ENCODE measurements at regions not wholly inside any gene's neighbourhood (a gene's known extent, or its start where the extent isn't known, plus 50 kb on each side); places are given as distances from the start of the nearest gene placed in this dataset.

DNA sequence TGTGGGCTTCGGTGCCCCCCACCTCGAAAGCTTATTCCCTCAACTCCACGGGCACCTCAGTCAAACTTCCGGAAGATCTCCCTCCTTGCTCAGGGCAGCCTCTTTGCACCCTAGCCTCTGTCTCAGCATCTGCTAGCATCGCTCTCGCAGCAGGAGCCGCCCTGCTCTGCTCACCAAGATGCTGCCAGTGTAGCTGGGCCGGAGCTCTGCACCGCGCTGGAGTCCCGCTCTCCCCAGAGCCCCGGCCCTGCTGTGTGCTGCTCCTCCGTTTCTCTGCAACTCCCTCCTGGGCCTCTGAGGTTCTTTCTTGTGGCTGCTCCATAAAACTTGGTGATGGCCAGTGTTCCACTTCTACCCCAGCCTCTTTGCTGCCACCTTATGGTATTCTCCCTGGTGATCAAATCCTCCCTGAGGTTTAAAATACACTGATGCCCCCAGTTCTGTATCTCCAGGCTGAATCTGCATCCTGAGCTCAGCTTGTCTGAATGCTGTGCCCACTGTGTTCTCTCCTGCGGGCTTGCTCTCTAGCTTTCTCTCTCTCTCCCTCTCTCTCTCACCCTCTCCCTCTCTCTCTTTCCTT, 198.0 kb downstream of the UQCRFS1 start:
- peak in 2 of 8 experiments; percentile 24 to 33 for ATAC-seq (replicated peaks in 6 of 8)
- 33 to 79% (median 62%) methylated on average over 1 to 12 of the region's 14 CpGs; no CpG with 5 or more reads in 2 of the 10 experiments for WGBS, 10 experiments
- in situ Hi-C loops (cut with MboI; ENCODE audit: low pct_unique_long_range_greater_than_20kb in 2 of 9, low sequenced_read_pairs in 9 of 9, unreplicated experiment in 9 of 9), result no loop called here

DNA sequence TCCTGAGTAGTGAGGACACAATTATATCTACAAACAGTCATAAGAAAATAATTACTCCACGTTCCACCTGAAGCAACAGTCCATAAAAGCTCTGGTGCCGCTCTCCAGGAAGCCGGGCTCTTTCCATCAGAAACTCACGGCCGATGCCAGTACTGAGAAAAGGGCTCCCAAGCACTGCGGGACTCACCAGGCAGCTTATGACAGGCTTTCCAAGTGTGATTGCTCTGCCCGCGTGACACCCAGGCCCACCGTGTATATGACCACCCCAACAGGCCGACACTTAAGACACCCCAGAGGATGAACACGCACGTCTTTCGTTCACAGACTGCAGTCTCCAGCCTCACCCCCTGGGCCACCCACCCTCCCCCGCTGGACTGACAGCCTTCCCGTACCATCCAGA, 199.0 kb downstream of the UQCRFS1 start:
- in situ Hi-C loops (cut with MboI; ENCODE audit: low pct_unique_long_range_greater_than_20kb in 2 of 9, low sequenced_read_pairs in 9 of 9, unreplicated experiment in 9 of 9), result no loop called here
- Histone ChIP-seq H3K27ac (no peak overlapping the region), H3K4me1 (replicated peaks in 1 of 2) (peaks cover 0 to 9% of the 10 kb centered on the region in 2 donors), H3K4me3 (no peak overlapping the region)
- ATAC-seq (replicated peaks in 6 of 8), result no peak
- WGBS, 10 experiments, result 0 to 90% (median 53%) methylated on average over 1 to 6 of the region's 15 CpGs; no CpG with 5 or more reads in 4 of the 10 experiments

More for the DNA sequence above, 198.0 kb downstream of the UQCRFS1 start:
- no peak overlapping the region for H3K4me3 ChIP-seq
- H3K27ac ChIP-seq, result no peak overlapping the region
- peaks cover 3 to 9% of the 10 kb centered on the region in 2 donors for H3K4me1 ChIP-seq (replicated peaks in 1 of 2)

DNA sequence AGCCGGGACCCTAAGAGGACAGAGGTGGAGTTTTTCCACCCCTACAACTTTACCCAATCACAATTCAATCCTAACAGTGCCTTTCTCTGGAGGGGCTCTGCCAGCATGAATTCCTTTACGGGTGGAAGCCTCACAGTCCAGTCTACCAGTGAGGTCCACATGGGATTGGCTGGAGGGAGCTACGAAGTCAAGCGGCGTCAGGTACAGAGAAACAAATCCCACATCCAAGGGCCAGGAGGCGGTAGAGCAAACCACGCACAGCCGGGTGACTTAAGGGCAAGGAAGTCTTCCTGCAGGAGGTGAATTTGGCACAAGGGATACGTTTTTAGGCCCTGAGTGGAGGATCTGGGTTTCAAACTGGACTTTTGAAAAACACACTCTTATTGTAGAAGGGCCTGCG, 199.6 kb downstream of the UQCRFS1 start:
- Histone ChIP-seq H3K4me1 (replicated peaks in 1 of 2) (peaks cover 0 to 9% of the 10 kb centered on the region in 2 donors), H3K4me3 (no peak overlapping the region), H3K27ac (no peak overlapping the region)
- WGBS, 10 experiments, result 17 to 100% (median 86%) methylated on average over 1 to 5 of the region's 10 CpGs; no CpG with 5 or more reads in 2 of the 10 experiments
- in situ Hi-C loops (cut with MboI; ENCODE audit: low pct_unique_long_range_greater_than_20kb in 2 of 9, low sequenced_read_pairs in 9 of 9, unreplicated experiment in 9 of 9), result no loop called here
- ATAC-seq (replicated peaks in 6 of 8), result no peak

DNA sequence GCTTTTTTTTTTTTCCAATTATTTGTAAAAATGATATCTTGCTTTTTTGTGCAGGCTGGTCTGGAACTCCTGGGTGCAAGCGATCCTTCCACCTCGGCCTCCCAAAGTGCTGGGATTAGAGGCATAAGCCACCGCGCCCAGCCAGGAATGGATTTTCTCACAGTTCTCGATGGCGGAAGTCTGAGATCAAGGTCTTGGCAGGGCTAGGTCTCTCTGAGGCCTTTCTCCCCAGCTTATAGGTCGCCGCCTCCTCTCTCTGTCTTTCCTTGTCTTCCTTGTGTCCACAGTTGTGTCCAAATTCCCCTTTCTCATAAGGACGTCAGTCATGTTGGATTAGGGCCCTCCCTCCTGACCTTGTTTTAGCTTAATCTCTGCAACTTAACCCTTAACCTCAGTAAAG, 200.5 kb downstream of the UQCRFS1 start:
- 50 to 86% (median 78%) methylated on average over 2 to 9 of the region's 9 CpGs; no CpG with 5 or more reads in 2 of the 10 experiments for WGBS, 10 experiments
- Histone ChIP-seq H3K4me3 (no peak overlapping the region), H3K27ac (no peak overlapping the region), H3K4me1 (replicated peaks in 1 of 2) (peaks cover 0 to 9% of the 10 kb centered on the region in 2 donors)
- no peak for ATAC-seq (replicated peaks in 6 of 8)
- in situ Hi-C loops (cut with MboI; ENCODE audit: low pct_unique_long_range_greater_than_20kb in 2 of 9, low sequenced_read_pairs in 9 of 9, unreplicated experiment in 9 of 9), result no loop called here

DNA sequence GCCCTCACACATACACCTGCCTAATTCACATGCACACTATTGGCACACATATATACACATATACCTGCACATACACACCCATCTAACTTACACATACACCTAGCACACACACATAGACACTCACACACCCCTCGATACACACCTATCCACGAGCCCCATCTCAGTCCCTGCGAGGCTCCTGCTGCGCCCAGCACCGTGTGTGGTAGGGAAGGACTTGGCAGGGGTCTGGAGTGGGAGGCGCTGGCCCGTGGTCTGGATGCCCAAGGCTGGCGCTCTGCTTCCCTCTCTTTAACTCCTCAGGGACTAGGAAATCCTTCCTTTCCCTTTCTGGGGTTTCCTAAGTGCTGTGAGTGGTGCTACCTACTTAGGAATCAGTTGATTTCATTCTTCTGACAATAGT, 202.7 kb downstream of the UQCRFS1 start:
- WGBS, 10 experiments, result 73 to 100% (median 88%) methylated on average over 1 to 4 of the region's 8 CpGs; no CpG with 5 or more reads in 7 of the 10 experiments
- in situ Hi-C loops (cut with MboI; ENCODE audit: low pct_unique_long_range_greater_than_20kb in 2 of 9, low sequenced_read_pairs in 9 of 9, unreplicated experiment in 9 of 9), result no loop called here
- peaks cover 0 to 9% of the 10 kb centered on the region in 2 donors for H3K4me1 ChIP-seq (replicated peaks in 1 of 2)
- no peak overlapping the region for H3K4me3 ChIP-seq
- no peak for ATAC-seq (replicated peaks in 6 of 8)
- no peak overlapping the region for H3K27ac ChIP-seq

DNA sequence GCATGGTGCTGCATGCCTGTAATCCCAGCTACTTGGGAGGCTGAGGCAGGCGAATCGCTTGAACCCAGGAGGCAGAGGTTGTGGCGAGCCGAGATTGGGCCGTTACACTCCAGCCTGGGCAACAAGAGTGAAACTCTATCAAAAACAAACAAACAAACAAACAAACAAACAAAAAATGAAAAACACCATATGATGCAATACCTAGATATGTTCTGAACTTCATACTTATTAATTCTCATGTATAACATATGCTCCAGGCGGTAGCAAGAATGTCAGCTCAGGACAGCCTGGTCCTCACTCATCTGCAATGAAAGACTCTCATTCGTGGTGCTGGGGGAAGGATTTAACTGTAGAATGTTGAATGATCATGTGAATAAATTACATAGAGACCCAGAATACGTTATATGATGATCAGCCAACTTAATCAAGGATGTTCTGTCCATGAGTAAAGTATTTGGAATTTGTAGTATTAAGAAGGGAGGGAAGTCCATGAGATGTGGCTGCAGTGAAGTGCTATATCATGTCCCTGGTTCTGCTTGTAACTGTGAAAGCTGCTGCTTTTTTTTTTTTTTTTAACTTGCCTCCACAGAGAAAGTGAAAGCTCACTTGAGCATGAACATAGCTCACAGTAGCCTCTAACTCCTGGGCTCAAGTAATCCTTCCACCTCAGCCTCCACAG, 206.8 kb downstream of the UQCRFS1 start:
- Histone ChIP-seq H3K27ac (no peak overlapping the region), H3K4me3 (no peak overlapping the region), H3K4me1 (replicated peaks in 1 of 2) (peaks cover 13 to 16% of the 10 kb centered on the region in 2 donors)
- in situ Hi-C loops (cut with MboI; ENCODE audit: low pct_unique_long_range_greater_than_20kb in 2 of 9, low sequenced_read_pairs in 9 of 9, unreplicated experiment in 9 of 9), result no loop called here
- no peak for ATAC-seq (replicated peaks in 6 of 8)
- 14 to 91% (median 70%) methylated on average over 1 to 8 of the region's 8 CpGs; no CpG with 5 or more reads in 4 of the 10 experiments for WGBS, 10 experiments

DNA sequence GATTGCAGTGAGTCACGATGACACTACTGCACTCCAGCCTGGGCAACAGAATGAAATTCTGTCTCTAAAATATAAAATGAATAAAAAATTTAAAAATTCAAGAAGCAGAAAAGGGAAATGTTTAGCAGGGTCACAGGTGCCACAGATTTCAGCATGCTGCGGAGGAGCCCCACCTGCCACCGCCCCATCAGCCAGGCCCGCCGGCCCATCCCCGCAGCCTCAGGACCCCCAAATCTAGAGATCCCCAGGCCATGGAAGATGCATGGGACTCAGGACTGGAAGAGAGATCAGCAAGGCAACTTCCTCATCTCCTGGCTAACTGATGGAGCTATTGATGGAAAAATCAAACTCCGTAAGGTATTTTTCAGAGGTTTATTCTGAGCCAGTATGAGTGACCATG, 208.2 kb downstream of the UQCRFS1 start:
- no peak overlapping the region for H3K4me3 ChIP-seq
- H3K4me1 ChIP-seq (replicated peaks in 1 of 2), result peaks cover 13 to 16% of the 10 kb centered on the region in 2 donors
- no peak for ATAC-seq (replicated peaks in 6 of 8)
- in situ Hi-C loops (cut with MboI; ENCODE audit: low pct_unique_long_range_greater_than_20kb in 2 of 9, low sequenced_read_pairs in 9 of 9, unreplicated experiment in 9 of 9), result no loop called here
- no peak overlapping the region for H3K27ac ChIP-seq
- WGBS, 10 experiments, result 20 to 100% (median 96%) methylated on average over 1 to 4 of the region's 7 CpGs; no CpG with 5 or more reads in 2 of the 10 experiments

DNA sequence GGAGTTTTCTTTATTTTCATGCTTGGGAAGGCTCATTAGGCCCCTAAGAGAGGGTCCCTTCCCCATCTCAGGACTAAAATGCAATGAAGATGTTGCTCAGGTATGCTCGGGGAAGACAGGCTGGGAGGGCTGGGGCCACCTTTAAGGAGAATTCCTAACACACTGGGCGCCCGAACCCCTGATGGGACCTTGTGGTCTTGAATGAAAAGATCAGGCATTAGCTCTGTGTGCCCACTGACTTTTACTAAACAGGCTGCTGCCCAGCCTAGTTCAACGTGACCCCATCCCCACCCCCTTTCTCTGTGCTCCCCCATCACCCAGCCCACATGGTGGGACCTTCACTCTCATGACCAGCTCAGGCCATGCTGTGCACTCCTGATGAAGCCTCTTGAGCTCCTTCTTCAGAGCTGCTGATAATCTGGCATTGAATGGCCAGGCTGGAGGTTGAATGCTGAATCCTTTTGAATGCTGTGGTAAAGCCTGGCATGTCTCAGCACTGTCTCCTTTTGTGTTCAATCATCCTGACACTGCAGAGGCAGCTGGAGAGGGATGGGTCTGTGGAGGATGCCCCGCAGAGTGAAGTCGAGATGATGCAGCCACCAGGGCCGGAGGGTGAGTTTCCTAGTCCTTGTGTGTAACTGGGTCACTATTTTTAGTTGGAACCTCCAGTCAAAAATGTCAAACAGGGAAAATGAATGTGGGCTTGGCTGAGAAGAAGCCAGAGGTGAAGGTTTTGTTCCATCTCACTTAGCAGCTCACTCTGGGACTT, 209.1 kb downstream of the UQCRFS1 start:
- WGBS, 10 experiments, result 39 to 100% (median 54%) methylated on average over 1 to 3 of the region's 7 CpGs; no CpG with 5 or more reads in 6 of the 10 experiments
- in situ Hi-C loops (cut with MboI; ENCODE audit: low pct_unique_long_range_greater_than_20kb in 2 of 9, low sequenced_read_pairs in 9 of 9, unreplicated experiment in 9 of 9), result no loop called here
- H3K4me3 ChIP-seq, result no peak overlapping the region
- peak in 5 of 8 experiments; percentile 58 to 80 (median 72) for ATAC-seq (replicated peaks in 6 of 8)
- H3K4me1 ChIP-seq (replicated peaks in 1 of 2), result peaks cover 19 to 21% of the 10 kb centered on the region in 2 donors
- no peak overlapping the region for H3K27ac ChIP-seq

DNA sequence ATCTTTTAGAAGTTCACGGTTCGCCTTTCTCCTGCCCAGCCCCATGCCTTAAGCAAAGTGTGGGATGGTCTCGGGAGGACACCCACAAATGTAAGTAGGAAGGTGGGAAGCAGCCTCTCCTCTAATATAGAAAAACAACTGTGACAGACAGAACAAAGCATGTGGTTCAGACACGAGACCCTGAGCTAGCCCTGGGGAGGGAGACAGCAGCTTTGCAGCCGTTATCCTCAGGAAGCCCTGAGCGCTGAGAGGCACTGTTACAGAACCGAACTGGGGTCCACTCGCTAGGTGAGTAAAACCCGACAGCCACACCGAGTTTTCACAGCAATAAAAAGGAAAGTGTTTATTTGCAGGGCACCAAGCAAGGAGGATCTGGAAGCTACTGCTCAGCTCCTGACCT, 210.6 kb downstream of the UQCRFS1 start:
- no peak overlapping the region for H3K4me3 ChIP-seq
- 10 to 89% (median 78%) methylated on average over 3 to 8 of the region's 10 CpGs; no CpG with 5 or more reads in 3 of the 10 experiments for WGBS, 10 experiments
- in situ Hi-C loops (cut with MboI; ENCODE audit: low pct_unique_long_range_greater_than_20kb in 2 of 9, low sequenced_read_pairs in 9 of 9, unreplicated experiment in 9 of 9), result no loop called here
- no peak overlapping the region for H3K27ac ChIP-seq
- peaks cover 19 to 21% of the 10 kb centered on the region in 2 donors for H3K4me1 ChIP-seq (replicated peaks in 1 of 2)
- ATAC-seq (replicated peaks in 6 of 8), result peak in 4 of 8 experiments; percentile 14 to 38 (median 31)

DNA sequence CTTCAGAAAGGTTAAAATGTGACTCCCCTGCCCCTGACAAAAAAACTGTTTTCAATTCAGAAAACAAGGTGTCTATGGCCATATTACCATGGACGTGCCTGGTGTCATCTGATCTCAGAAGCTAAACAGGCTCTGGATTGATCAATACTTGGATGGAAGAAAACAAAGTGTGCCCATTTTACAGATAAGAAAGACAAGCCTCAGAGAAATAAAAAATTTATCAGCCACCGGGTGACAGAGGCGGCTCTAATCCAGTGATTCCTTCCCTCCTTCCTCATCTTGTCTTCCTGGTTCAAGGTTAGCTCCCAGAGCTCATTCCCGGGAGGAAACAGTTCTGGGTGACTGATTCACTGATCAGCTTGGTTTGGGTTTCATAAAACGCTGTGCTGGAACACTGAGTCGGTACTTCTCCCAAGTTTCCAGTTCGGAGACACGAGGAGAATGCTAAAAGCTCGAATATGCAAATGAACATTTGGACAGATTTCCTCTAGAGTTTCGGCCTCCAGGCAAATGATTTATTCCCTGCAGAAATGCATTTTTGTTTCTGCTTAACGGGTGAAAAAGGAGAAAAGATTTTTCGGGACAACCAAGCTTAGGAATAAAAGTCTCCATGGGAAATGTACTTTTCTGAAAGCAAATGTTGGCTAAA, 211.2 kb downstream of the UQCRFS1 start:
- H3K4me1 ChIP-seq (replicated peaks in 1 of 2), result peaks cover 19 to 21% of the 10 kb centered on the region in 2 donors
- no peak overlapping the region for H3K27ac ChIP-seq
- 7 to 76% (median 48%) methylated on average over 3 to 12 of the region's 12 CpGs; no CpG with 5 or more reads in 1 of the 10 experiments for WGBS, 10 experiments
- peak in 2 of 8 experiments; percentile 76 to 79 for ATAC-seq (replicated peaks in 6 of 8)
- H3K4me3 ChIP-seq, result no peak overlapping the region
- in situ Hi-C loops (cut with MboI; ENCODE audit: low pct_unique_long_range_greater_than_20kb in 2 of 9, low sequenced_read_pairs in 9 of 9, unreplicated experiment in 9 of 9), result no loop called here

DNA sequence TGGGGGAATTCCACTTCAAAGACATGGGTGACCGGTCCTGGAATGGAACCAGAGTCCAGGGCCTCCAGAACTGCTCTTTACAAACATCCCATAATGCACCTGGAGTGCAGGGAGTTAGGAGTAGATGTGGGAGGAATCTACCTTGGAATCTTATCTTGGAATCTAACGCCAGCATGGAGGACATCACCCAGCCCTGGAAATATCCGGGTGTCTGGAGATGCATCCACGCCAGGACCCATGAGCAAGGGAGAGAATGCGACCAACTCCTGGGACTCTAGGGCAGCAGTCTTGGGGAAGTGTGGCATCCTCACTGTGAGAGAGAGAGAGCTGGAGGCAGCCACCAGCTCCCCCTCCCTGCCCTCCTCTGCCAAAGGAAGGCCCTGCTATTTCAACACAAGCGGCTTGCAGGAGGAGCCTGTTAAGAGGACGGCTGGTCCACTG, 211.8 kb downstream of the UQCRFS1 start:
- Histone ChIP-seq H3K4me3 (no peak overlapping the region), H3K4me1 (replicated peaks in 1 of 2) (peaks cover 19 to 21% of the 10 kb centered on the region in 2 donors), H3K27ac (no peak overlapping the region)
- ATAC-seq (replicated peaks in 6 of 8), result no peak
- WGBS, 10 experiments, result 0 to 100% (median 62%) methylated on average over 1 to 4 of the region's 7 CpGs; no CpG with 5 or more reads in 2 of the 10 experiments
- in situ Hi-C loops (cut with MboI; ENCODE audit: low pct_unique_long_range_greater_than_20kb in 2 of 9, low sequenced_read_pairs in 9 of 9, unreplicated experiment in 9 of 9), result no loop called here

DNA sequence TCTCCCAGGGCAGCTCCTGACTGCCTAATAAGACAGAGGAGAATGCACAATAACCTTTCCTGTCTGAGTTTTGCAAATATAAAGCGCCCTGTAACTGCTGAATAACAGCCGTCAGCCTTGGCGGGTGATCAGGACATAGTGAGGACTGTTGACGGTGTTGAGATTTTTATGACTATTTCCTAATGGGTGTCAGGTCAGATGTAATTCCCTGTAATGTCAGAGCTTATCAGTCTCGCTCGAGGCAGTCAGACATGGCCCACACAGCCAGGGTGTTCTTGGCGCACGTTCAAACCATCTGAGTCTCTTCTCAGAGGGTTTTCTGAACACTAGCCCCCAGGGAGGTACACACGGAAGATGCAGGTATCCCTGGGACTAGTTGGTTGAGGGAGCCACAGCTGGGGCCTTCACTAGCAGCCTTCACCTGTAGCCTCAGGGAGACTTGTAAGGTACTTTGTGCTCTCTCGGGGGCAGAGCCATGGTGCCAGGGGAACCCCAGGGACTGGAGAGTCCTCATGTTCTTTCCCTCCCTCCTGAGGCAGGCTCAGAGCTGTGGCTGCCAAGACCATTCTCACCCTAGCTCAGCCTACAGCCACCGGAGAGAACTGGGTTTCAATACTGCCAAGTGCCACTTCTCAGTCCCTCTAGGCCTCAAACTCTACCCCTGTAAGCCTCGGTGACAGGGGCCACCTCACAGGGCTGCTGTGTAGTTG, 213.1 kb downstream of the UQCRFS1 start:
- Histone ChIP-seq H3K4me1 (replicated peaks in 1 of 2) (peaks cover 19 to 21% of the 10 kb centered on the region in 2 donors), H3K27ac (no peak overlapping the region), H3K4me3 (no peak overlapping the region)
- in situ Hi-C loops (cut with MboI; ENCODE audit: low pct_unique_long_range_greater_than_20kb in 2 of 9, low sequenced_read_pairs in 9 of 9, unreplicated experiment in 9 of 9), result loop anchor here in 1 of 9 experiments (25.0 kb wide), 1 partner anchor 263 kb away; no protein-coding TSS in a partner anchor
- WGBS, 10 experiments, result 35 to 100% (median 73%) methylated on average over 1 to 4 of the region's 12 CpGs; no CpG with 5 or more reads in 3 of the 10 experiments
- peak in 6 of 8 experiments; percentile 16 to 88 (median 52) for ATAC-seq (replicated peaks in 6 of 8)

Data from motor neuron (in vitro differentiated cells).